Panc1 (cell line): ENCODE measurements at regions not wholly inside any gene's neighbourhood (a gene's known extent, or its start where the extent isn't known, plus 50 kb on each side); places are given as distances from the start of the nearest gene placed in this dataset.

Experiments used
- ATAC-seq: fragments of 200-7000 bp; cut with Tn5 transposase; 2 replicates; pipeline ENCODE4 v1.9.1; 2020; ENCODE audit warnings: mild to moderate bottlenecking, moderate library complexity
- BruUV-seq: library from RNA; stranded (reverse); fragments of 400-500 nt; replicated peaks from 2 replicates; lab custom pipeline; 2021; lab: Mats Ljungman, UMichigan
- CTCF ChIA-PET: fragments of 300-600 bp; sonication (Branson Sonifier 250); formaldehyde crosslinking; loops from one replicate; lab custom pipeline; 2022; ENCODE audit warnings: antibody characterized with exemption; lab: Charles Lee
- POLR2A ChIA-PET: fragments of 300-600 bp; sonication (Branson Sonifier 250); formaldehyde crosslinking; loops from one replicate; lab custom pipeline; 2022; ENCODE audit warnings: antibody characterized with exemption; lab: Charles Lee
- DNase-seq: peaks from one replicate; pipeline ENCODE4 v3.0.0-alpha.2; 2010; ENCODE audit warnings: low read depth, low spot score
- H3K27ac ChIP-seq: 2 replicates; pipeline ENCODE4 v1.5.1; 2011; ENCODE audit warnings: mild to moderate bottlenecking, low read length, inconsistent platforms
- H3K27me3 ChIP-seq: fragments of 200-500 bp; sonication (Bioruptor generic); 2 replicates; pipeline ENCODE4 v1.6.0; 2014; ENCODE audit warnings: low read length, inconsistent platforms; ENCODE audit not compliant: control insufficient read depth, insufficient read depth
- H3K36me3 ChIP-seq: fragments of 200-500 bp; sonication (Bioruptor generic); 2 replicates; pipeline ENCODE4 v1.5.1; 2014; ENCODE audit warnings: inconsistent platforms, mild to moderate bottlenecking, low read length, moderate library complexity; ENCODE audit not compliant: control insufficient read depth, insufficient read depth
- H3K4me1 ChIP-seq: 2 replicates; pipeline ENCODE4 v1.5.1; 2011; ENCODE audit warnings: inconsistent platforms, mild to moderate bottlenecking, low read length, moderate library complexity; ENCODE audit not compliant: control insufficient read depth, insufficient read depth
- H3K4me3 ChIP-seq, 2 experiments: 2 replicates each; pipeline ENCODE4 v1.5.1; 2011 to 2012; ENCODE audit warnings: low read depth in 2 of 2, low read length in 2 of 2, mild to moderate bottlenecking in 2 of 2, inconsistent platforms in 1 of 2, moderate library complexity in 1 of 2
- H3K9me3 ChIP-seq: fragments of 200-500 bp; sonication (Bioruptor generic); 2 replicates; pipeline ENCODE4 v1.5.1; 2014; ENCODE audit warnings: low read depth, mild to moderate bottlenecking, inconsistent platforms, low read length, moderate library complexity; ENCODE audit not compliant: control insufficient read depth, insufficient read depth
- CTCF ChIP-seq: fragments of 450-650 bp; IDR thresholded peaks from 2 replicates; pipeline ENCODE4 v1.5.1; 2017; ENCODE audit warnings: mild to moderate bottlenecking
- REST ChIP-seq, 2 experiments: IDR thresholded peaks; 2 replicates each; pipeline ENCODE4 v1.6.1; 2011 to 2012; ENCODE audit warnings: low read depth in 2 of 2, control low read depth in 1 of 2, low read length in 1 of 2, mild to moderate bottlenecking in 1 of 2, moderate library complexity in 1 of 2; ENCODE audit not compliant: insufficient read depth in 1 of 2
- SIN3A ChIP-seq: IDR thresholded peaks from 2 replicates; pipeline ENCODE4 v1.6.1; 2012; ENCODE audit warnings: low read depth, mild to moderate bottlenecking, low read length, moderate library complexity, borderline replicate concordance; ENCODE audit not compliant: insufficient read depth
- TCF7L2 ChIP-seq: IDR thresholded peaks from 2 replicates; pipeline ENCODE4 v1.6.1; 2011; ENCODE audit warnings: mild to moderate bottlenecking, low read depth, low read length, inconsistent platforms
- in situ Hi-C: cut with HindIII; loops from 2 replicates; pipeline ENCODE4 v1.10.0; 2016; ENCODE audit warnings: low sequenced_read_pairs, low pct_unique_long_range_greater_than_20kb
- intact Hi-C: fragments of 100-400 bp; cut with micrococcal nuclease; formaldehyde crosslinking; loops from one replicate; pipeline ENCODE4 v1.10.0; 2022; ENCODE audit not compliant: unreplicated experiment

GRCh38 chr20:59515013-59515905 lies 89.1 kb upstream of the PHACTR3 start:
- Histone ChIP-seq H3K4me1 (no peaks in the 10 kb centered on the region), H3K27me3 (peaks cover 20% of the 10 kb centered on the region), H3K27ac (no peak overlapping the region), H3K4me3 (no peak overlapping the region), H3K36me3 (no peaks in the 10 kb centered on the region), H3K9me3 (no peaks in the 10 kb centered on the region)
- ChIA-PET CTCF (interaction anchor here (0.6 to 1.2 kb wide), 2 partner anchors 10 to 1202 kb away, joined by 3 to 5 read pairs; no protein-coding TSS in a partner anchor), POLR2A (no interaction called here)
- TF ChIP-seq CTCF = peak; percentile 96
- TF ChIP-seq SIN3A = no peak
- no peak for TF ChIP-seq TCF7L2
- intact Hi-C loops (loop anchor here (1.0 kb wide), 1 partner anchor 11 kb away; no protein-coding TSS in a partner anchor), in situ Hi-C loops (no loop called here)
- no TSS peak for BruUV-seq
- ATAC-seq = peak; percentile 95
- DNase-seq = no peak

GRCh38 chr20:59515906-59516209 lies 88.5 kb upstream of the PHACTR3 start:
- ChIA-PET CTCF (interaction anchor here (0.5 to 1.2 kb wide), 2 partner anchors 11 to 831 kb away, joined by 3 to 5 read pairs; no protein-coding TSS in a partner anchor), POLR2A (no interaction called here)
- TF ChIP-seq CTCF = peak; percentile 80
- TF ChIP-seq TCF7L2 = no peak
- no peak for ATAC-seq
- Histone ChIP-seq H3K36me3 (no peaks in the 10 kb centered on the region), H3K9me3 (no peaks in the 10 kb centered on the region), H3K27ac (no peak overlapping the region), H3K4me3 (no peak overlapping the region), H3K4me1 (no peaks in the 10 kb centered on the region), H3K27me3 (peaks cover 20% of the 10 kb centered on the region)
- no peak for DNase-seq
- in situ Hi-C loops (no loop called here), intact Hi-C loops (loop anchor here (1.0 kb wide), 1 partner anchor 10 kb away; no protein-coding TSS in a partner anchor)
- BruUV-seq = no TSS peak

- H3K36me3 ChIP-seq = no peaks in the 10 kb centered on the region
- H3K9me3 ChIP-seq = no peaks in the 10 kb centered on the region
- BruUV-seq = no TSS peak
- H3K27ac ChIP-seq = no peak overlapping the region
- H3K4me1 ChIP-seq = no peaks in the 10 kb centered on the region
- peak; percentile 91 for TF ChIP-seq CTCF
- no peak for TF ChIP-seq REST (IDR thresholded peaks at IDR 0.05; ENCODE audit: insufficient read depth in 1 of 2, low read depth in 2 of 2, low read length in 1 of 2)
- DNase-seq (peak; percentile 57), ATAC-seq (peak; percentile 89)
- H3K4me3 ChIP-seq = no peak overlapping the region
- CTCF ChIA-PET = interaction anchor here (0.6 to 0.9 kb wide), 3 partner anchors 9 to 794 kb away, joined by 3 to 12 read pairs (median 4); no protein-coding TSS in a partner anchor
- peaks cover 12% of the 10 kb centered on the region for H3K27me3 ChIP-seq
- intact Hi-C loops (no loop called here), in situ Hi-C loops (no loop called here)
- POLR2A ChIA-PET = no interaction called here
These were observed 85.2 kb upstream of the PHACTR3 start for GRCh38 chr20:59518881-59519706.
